ENCODE measurements at regions not wholly inside any gene's neighbourhood (a gene's known extent, or its start where the extent isn't known, plus 50 kb on each side); places are given as distances from the start of the nearest gene placed in this dataset.

GRCh38 chr5:128673970-128674369 lies 135.9 kb upstream of the FBN2 start:
- no peak for TF ChIP-seq CTCF (IDR thresholded peaks at IDR 0.05)
- no peak for TF ChIP-seq POLR2A (IDR thresholded peaks at IDR 0.05)

All from esophagus squamous epithelium (tissue), 4 donors.